HG02870 (cell line): ENCODE measurements at regions not wholly inside any gene's neighbourhood (a gene's known extent, or its start where the extent isn't known, plus 50 kb on each side); places are given as distances from the start of the nearest gene placed in this dataset.

ENCODE experiments used
- ATAC-seq: cut with Tn5 transposase; IDR thresholded peaks from one replicate; pipeline ENCODE4 v1.9.1; 2021; ENCODE audit warnings: mild to moderate bottlenecking, moderate library complexity; ENCODE audit not compliant: unreplicated experiment

DNA sequence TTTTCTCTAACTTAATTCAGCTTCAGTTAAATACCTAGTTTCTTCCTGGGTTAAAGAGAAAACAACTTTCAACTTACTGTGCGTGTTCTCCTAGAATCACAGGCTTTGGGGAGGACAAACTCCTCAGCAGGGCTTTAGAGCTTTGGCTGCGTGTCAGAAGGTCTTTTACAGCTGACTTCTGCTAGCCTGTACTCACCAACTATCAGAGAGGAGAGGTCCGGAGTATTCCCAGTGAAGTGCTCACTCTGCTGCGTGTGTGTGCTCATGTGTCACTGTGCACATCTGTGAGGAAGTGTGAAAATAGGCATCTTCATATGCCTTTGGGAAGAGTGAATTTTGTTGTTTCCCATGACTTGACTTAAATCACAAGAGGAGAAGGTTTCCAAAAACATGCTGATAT is 423.2 kb upstream of the SGCD start:
- no peak for ATAC-seq

DNA sequence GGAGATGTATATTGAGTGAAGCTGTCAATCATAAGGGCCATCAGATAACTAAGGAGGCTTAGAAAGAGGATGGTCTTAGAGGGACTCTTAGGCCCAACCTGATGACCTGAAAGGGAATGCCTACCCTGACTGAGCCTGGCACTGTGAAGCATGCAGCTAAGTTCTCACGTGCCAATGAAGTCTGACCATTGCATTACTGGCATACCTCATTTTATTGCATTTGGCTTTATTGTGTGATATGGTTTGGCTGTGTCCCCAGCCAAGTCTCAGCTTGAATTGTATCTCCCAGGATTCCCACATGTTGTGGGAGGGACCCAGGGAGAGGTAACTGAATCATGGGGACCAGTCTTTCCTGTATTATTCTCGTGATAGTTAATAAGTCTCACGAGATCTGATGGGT is 421.6 kb upstream of the SGCD start:
- ATAC-seq = no peak

- ATAC-seq = no peak
Observed at GRCh38 chr5:155906046-155906445, 420.9 kb upstream of the SGCD start.

DNA sequence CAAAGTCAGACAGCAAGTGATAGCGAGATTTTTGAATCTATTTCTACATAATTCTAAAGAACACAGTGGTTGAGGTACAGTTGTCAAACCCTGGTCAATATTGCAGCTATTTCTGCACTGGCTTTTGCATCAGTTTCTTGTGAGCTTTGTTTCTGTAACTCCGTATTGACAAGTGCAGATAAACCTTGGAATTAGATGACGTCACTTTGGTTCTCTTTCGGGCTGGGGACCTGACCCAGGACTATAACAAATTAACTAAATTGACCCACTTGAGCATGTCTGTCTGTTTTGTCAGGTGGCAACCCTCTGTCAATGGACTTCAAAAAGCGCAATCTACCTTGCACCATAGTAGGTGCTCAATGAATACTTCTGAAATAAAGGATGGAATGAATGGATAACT is 418.4 kb upstream of the SGCD start:
- ATAC-seq = no peak

DNA sequence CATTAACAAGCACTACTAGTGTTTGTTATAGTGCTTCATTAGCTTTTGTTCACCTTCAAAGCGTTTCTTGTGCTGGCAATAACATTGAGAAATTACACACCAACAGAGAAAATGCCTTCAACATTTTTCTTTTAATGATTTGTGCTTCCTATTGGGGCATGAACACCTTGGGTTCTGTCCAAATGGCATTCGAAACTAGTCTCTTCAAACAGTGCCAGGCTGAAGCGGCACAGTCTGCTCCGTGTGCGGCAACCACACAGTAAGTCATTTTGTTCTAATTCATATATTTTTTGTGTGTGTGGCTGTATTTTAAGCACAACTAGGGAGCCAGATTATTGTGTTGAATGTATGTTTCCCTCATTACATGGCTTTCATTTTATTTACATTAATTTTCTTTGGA is 414.7 kb upstream of the SGCD start:
- ATAC-seq = no peak

DNA sequence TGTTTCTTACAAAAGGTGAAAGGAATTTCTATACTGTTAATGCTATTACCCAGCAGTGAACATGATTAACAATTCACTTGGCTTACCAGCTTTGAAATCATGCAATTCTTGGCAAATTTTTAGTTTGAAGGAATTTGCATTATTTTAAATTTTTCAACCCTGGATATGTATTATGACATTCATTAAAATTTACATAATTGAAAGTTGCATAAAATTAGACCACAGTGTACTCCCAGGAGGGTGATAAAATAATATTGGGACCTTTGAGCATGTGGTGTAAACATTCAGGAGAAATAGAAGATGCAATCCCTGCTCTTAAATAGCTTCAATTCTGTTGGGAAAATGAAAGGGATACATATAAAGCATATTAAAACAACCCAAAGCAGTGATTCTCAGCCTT is 412.2 kb upstream of the SGCD start:
- ATAC-seq = no peak

DNA sequence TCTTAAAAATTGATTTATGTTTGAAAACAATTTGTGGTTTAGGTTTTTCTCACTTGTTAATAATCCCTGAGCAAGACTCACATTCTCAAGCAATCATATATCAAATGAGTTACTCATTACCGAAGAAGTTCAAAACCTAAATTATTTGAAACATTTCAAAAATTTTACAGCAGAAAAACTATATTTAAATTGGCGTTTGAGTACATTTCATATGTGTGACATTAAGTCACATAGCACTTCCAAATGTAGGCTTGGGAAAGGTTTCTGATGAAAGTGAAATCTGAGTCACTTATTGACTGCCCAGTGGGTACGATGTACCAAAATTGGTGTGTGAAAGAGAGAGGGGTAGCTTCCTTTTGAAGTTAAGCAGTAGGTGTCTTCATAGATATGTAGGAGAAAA is 411.4 kb upstream of the SGCD start:
- ATAC-seq = no peak

- no peak for ATAC-seq
Observed at GRCh38 chr5:155919126-155919525, 407.8 kb upstream of the SGCD start.

DNA sequence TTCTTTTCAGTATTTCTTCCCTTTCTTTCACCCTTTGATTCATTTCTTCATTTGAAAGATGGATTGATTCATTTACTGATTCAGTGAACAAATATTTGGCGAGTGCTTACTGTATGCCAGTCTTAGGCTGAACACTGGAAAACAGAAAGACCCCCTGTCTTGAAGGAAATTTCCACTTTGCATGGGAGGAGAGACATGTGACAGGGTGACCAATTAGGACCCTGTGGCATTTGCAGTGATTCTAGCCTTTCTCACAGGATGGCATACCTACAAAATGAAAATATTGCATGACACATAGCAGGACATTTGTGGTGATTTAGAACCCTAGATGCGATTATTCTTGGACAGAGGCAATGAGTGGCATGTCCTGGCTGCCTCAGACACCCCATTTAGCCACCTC is 407.2 kb upstream of the SGCD start:
- no peak for ATAC-seq

- no peak for ATAC-seq
Observed at GRCh38 chr5:155921621-155922020, 405.3 kb upstream of the SGCD start.

DNA sequence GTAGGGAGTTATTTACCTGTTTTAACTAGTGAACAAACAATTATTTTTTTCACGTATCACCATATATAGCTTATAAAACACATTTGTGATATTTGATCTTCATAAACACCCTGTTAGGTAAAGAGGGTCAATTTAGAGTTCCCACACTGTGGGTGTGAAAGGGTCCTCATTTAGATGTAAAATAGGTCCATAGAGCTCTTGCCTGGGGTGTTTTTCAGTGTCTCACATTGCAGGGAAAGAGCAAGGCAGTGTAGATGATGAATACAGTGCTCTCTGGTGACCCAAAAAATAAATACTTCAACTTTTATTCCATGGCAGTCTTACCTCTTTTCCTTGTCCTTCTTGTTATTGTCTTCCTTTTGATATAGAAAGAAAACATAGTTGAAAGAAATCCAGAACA is 403.2 kb upstream of the SGCD start:
- ATAC-seq = no peak

- no peak for ATAC-seq
Observed at GRCh38 chr5:155926031-155926430, 400.9 kb upstream of the SGCD start.

DNA sequence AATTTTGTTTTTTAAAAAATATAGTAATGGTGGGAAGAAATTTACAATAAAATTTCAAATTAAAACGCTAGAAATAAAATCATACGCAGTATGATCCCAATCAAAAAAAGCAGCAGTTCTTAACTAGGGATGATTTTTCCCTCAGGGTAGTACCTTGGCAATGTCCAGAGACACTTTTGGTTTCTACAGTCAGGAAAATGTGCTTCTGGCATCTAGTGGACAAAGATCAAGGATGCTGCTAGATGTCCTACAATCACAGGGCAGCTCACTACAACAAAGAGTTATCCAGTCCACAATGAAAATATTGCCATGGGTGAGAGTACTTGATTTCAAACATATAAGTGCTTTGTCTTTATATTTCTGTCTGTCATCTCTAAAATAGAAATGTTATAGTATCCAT is 400.2 kb upstream of the SGCD start:
- ATAC-seq = no peak

- no peak for ATAC-seq
Observed at GRCh38 chr5:155929112-155929511, 397.9 kb upstream of the SGCD start.

DNA sequence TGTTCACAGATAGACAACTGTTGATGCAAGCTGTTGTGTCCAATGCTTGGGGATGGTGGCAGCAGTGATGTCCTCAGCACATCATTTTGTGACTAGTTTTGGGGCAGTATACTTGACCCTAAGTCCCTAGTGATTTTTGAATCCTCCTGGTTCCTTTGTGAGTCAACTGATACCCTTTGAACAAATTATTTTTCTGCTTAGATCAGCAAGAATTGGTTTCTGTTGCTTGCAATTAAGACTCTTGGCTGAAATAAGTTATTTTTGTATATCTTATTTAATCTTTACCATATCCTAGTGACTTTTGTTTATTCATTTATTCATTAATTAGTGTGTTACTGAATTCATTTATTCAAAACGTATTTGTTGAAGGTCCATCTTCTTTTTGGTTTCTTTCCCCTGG is 392.0 kb upstream of the SGCD start:
- no peak for ATAC-seq

DNA sequence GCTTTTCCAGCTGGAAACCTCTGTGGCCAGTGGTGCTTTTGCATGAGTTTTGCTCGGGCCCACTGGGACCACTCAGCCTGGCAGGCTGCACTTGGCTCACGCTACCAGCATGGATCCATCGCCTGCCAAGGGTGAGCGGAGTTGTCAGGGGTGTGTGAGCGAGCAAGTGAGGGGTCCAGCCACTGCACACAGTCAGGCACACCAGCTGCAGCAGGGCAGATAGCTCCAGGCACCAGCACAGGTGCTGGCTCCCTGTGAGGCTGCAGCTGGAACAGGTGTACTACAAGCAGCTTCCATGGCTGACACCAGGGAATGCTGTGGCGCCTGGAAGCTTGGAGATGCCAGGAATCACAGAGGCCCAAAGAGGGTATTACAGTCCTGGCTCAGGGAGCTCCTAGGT is 391.2 kb upstream of the SGCD start:
- no peak for ATAC-seq

DNA sequence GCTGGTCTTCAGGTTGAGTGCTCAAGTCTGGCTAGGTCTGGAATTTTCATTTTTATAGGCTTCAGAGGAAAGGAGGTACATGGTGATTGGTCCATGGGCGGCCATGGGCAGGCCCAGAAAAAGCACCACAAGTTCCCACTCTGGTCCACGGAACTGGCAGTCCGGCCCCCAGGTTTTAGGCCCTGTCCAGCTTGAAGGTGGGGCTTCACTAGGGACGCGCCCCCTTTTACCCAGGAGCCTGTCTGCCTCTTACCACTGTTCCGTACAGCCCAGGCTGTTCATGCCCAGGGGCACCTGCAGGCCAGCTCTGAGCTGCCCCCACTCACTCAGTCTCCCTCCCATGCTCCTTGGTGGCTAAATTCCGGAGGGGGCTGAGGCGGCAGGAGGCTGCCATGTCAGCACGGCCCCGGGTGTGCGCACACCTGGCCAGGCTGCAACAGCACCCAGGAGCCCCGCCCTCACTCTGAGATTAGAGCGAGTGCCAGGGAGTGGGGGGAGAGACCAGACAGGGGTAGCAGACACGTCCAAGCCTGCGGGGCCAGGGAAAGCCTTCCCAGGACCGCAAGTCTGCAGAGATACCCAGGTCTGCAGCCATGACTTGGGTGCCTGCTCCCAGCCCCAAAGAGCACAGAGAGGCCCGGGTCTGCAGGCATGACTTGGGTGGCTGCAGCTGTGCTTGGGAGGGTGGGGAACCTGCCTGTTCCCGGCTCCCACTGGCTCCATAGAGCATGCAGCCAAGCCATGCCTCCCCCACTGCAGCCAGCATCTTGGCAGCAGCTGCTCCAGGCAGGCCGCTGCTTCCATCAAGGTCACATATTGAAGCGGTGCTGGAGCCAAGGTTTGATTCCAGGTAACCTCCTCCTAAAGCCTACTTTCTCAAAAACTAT is 390.2 kb upstream of the SGCD start:
- ATAC-seq = no peak

DNA sequence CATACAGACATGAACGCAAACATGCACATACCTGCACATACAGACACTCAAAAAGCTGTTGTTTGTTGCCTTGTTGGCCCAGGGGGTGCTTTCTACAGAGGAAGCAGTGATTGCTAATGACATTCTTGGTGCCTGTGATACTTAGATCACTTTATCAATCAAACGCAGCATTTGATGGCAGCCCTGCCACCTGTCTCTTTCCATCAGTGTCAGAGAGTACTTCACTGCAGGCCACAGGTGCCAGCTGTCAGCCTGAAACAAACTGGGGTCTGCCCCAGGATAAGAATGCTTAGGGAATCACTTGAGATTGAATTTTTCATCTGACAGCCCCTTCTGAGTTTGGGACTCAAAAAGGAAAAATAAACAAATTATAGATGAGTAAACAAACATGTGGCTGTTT is 388.9 kb upstream of the SGCD start:
- ATAC-seq = no peak

DNA sequence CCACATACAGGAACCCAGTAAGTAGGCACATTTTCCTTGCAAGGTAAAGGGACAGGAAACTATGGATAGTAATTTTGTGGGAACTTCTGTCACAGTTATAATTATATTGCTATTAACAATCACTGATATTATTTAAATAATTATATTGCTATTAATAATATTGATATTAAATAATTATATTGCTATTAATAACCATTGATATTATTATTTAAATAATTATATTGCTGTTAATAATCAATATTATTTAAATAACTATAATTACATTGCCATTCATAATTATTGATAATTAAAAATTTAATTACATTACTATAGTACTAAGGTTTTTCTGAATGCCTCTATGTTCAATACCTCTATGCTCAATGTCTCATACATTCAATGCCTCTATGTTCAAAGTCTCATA is 385.6 kb upstream of the SGCD start:
- ATAC-seq = no peak

DNA sequence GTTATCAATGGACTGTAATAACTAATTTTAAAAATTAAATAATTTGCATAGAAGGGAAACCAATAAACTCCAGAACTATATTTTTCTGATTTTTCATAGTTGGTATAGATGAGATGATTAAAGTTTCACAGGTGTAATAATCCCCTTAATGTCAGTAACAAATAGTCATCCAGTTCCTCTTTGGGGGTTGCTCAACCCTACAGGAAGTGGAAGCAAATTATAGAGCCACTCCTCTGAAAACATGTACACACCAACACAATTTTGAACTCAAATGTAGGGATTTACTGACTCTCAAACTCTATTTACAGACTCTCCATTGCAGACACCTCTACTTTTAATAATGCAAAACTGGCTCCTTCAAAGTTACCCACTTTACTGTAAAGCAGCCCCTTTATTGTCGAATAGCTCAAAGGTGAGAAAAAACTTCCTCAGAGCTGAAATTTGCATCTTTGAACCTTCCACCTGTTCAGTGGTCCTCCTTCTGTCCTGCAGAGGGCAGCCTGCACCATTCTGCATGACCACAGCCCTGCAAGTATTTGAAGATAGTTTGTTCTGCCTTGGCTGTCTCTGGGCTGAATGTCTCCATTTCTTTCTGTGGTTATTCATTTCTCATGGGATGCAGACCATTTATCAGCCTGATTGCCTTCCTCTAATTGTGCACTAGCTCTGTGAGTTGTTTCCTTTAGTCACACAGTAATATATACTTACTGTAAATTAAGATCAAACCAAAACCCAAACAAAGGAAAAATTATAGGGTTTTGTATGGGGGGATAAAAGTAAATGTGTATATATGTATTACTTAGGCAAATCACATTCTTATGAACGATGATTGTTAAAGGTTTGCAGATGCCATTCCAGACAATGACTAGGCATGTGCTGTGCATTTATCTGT is 383.2 kb upstream of the SGCD start:
- ATAC-seq = peak; percentile 89

- no peak for ATAC-seq
Observed at GRCh38 chr5:155947394-155948062, 379.4 kb upstream of the SGCD start.

- no peak for ATAC-seq
Observed at GRCh38 chr5:155948576-155948975, 378.4 kb upstream of the SGCD start.
